HG03108 (cell line): ENCODE measurements at regions not wholly inside any gene's neighbourhood (a gene's known extent, or its start where the extent isn't known, plus 50 kb on each side); places are given as distances from the start of the nearest gene placed in this dataset.
"Not testable (repeated sequence)": the region's sequence is repeated elsewhere in the genome, so short reads cannot be mapped to it uniquely, and the experiment has no call there.

Experiments used
- ATAC-seq: cut with Tn5 transposase; IDR thresholded peaks from one replicate; pipeline ENCODE4 v1.9.1; 2021; ENCODE audit warnings: moderate library complexity; ENCODE audit not compliant: unreplicated experiment

DNA sequence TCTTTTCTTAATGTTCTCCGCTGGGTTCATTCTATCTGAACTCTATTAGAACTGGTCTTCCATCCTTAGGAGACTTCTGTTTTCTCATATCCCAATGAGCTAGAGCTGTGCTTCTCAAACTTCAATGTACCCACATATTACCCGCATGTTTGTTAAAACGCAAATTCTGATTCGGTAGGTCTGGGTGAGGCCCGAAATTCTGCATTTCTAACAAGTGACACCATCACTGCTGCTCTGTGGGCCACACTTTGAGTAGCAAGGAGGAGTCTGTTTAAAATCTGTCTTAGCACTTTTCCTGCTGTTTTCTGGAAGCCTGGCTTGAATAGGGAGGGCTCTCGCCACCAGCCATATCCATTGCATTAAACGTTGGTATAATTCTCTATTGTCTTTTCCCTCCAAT, 151.9 kb upstream of the CLINT1 start:
- no peak for ATAC-seq

DNA sequence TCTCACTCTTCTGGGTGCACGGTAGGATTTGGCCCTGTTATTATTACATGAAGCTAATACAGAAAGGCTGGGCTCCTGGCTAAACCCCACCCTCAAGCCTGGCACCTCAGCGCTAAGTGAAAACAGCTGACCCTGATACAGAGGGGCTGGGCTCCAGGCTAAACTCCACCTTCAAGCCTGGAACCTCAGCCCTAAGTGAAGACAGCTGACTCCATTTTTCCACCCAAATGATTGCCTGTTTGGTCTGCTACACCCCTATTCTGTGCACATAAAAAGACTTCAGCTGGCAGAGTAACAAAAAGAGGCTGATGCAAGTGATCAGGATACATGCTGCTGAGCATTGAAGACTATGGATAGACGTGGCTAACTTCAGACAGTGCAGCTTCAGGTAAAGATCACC, 148.4 kb upstream of the CLINT1 start:
- no peak for ATAC-seq

DNA sequence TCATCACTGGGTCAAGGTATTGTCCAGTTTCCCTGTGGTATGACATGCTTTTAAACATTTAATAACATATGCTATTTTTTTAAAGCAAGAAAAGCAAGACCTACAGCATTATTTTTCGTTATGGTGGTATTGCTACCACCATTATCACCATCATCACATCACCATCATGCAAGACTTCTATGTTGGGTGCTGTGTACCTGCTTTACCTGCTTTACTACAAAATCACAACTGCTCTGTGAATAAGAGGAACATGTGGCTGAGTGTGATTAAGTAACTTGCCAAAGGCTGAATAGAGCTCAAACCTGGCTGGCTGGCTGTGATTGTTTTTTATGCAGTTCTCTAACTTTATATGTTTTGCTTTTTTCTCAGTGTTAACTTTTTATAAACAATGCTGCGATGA, 140.8 kb upstream of the CLINT1 start:
- ATAC-seq = no peak

DNA sequence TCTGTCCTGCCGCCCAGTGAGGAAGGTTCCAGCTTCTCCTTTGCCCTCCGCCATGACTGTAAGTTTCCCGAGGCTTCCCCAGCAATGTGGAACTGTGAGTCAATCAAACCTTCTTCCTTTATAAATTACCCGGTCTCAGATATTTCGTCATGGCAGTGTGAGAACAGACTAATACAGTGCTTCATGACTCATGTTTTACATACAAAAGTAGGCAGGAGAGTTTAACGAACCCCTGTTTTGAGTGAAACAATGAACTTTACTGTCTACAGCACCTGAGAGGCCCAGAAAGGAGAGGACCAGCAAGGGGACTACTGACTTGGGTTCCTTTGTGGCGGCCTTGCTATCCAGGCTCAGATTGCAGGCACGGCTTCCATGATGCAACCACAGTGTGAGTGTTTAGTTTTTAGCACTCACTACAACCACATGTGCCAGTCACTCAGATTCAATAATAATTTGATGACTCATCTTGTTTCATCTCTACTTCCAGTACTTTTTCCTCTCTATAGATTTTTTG, 139.1 kb upstream of the CLINT1 start:
- no peak for ATAC-seq

DNA sequence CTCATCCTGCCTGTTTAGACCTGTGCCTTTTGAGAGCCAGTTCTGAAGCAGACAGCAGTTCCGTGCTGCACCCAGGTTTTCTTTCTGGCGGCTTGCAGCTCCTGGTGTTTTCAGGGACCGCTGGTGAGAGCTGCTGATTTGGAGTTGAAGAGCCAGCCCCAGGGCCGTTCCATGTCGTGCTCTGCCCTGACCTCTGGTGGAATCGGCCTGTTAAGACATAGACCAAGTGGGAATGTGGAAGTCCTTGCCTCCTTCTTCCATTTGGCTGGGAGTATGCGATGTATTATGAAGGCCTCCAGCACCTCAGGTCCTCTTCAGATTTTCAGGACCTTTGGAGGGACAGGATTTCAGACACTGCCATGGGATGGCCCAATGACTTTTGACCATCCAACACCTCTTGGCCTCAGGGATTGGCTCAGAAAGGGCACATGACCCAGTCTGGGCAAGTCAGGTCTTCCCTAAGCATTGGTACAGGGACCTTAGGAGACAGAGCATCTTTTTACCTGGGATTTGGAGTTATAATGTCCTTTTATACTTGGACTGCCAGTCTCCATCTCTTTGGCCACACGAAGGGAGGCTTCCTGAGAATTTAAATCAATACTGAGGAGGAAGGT, 136.1 kb upstream of the CLINT1 start:
- no peak for ATAC-seq

DNA sequence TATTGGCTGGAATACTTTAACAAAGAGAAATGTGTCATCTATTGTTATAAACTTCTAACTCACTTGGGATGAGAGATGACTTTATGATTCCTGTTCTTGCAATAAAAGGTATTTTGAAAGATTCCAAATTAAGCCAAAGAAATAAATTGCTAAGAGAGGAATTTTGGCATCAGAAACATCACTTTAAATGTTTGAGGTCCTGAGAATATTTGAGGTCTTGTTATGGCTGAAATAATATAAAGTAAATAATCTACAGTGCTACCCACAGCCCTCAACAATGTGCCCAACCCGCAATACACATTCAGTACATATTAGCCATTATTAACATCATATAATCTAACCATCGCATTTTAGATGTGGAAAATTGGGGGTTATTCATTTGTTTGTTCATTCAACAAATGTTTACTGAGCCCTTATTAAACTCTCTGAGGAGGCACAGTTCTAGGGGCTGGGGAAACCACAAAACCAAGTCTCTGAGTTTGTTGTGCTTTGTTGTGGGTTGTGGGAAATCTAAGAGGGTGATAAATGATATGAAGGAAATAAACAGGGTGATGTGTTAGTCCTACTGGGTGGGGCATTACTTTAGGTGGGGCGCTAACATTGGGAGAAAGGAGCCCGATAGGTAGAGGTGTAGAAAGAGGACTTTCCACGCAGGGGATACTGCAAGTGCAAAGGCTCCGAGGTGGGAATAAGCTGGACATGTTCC, 135.2 kb upstream of the CLINT1 start:
- no peak for ATAC-seq

GRCh38 chr5:157993201-157993600, 134.3 kb upstream of the CLINT1 start:
- no peak for ATAC-seq

DNA sequence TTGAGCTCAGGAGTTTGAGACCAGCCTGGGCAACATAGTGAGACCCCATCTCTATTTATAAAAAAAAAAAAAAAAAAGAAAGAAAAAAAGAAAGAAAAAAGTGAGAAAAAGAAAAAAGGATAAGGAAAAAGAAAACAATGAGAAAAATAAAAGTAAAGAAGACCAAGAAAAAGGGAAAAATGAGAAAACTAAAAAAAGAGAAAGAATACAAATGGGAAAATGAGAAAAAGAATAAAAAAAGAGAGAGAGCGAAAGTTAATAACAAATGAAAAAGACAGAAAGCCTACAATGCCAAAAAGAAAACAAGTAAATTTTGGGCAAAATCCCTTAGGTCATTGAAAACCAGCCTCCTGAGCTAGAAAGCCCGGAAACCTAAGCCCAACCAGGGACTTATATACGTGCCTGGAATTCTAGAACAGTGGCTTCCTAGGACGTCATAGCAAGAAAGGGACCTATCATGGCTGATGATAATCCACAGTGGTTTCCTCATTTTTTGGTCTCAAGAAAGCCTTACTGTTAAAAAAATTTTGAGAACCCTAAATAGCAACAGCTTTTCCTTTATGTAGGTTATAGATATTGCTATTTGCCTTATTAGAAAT, 131.7 kb upstream of the CLINT1 start:
- ATAC-seq = no peak

DNA sequence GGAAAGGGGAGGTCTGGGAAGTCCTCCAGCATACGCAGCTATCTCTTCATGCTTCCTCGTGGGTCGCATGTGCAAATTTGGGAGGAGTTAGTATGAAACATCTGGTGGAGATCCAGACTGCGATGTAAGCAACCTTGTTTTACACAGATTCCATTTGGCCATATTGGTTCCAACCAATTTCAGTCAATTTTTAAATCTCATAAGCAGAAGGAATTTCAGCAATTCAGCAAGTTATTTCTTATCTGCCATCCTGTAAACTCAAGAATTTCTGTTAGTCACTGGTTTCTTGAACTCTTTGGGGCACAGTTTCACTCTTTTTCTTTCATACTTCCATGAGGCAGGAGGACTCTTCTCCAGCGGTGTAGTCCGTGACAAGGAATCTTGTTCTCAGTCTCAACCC, 130.4 kb upstream of the CLINT1 start:
- no peak for ATAC-seq

DNA sequence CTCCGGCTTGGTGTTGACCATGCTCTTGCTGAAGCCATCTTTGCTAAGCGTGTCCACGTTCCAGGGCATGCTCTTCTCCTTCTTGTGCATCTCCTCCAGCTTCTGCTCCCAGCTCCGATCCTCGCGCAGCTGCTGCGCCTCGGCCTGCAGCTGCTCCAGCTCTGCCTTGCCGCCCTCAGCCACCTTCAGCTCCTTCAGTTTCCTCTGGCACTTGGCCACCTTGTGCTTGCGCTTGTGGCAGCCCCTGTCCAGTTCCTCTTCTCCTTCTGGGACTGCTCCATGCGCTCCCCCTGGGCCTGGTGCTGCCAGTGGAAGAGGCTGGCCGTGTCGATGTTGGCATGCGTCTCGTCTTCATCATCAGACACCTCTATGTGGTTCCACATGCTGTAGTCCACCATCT, 128.3 kb upstream of the CLINT1 start:
- no peak for ATAC-seq

DNA sequence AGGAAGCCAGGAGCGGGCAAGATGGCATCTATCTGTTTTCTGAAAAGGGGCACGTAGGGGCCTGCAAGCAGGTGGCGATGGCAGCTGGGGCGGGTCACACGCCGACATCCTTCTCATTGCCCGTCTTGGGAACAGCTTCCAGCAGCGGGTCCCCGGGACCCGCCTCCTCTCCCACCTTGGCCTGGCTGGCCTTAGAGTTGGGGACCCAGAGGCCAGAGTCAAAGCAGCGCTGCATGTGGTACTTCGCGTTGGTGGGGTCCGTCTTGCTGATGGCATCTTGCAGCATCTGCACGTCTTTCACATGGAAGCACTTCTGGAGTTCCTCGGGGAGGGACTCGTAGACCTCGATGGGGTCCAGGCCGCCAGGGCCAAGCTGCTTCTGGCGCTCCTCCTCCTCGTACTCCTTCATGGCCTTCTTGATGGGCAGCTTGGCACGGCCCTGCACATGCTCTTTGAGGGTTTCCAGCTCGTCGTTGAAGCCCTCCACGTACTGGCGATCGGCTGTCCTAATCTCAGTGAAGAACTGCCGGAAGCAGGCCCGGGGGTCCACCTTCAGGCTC, 127.6 kb upstream of the CLINT1 start:
- no peak for ATAC-seq

GRCh38 chr5:157984611-157985010, 125.7 kb upstream of the CLINT1 start:
- no peak for ATAC-seq

DNA sequence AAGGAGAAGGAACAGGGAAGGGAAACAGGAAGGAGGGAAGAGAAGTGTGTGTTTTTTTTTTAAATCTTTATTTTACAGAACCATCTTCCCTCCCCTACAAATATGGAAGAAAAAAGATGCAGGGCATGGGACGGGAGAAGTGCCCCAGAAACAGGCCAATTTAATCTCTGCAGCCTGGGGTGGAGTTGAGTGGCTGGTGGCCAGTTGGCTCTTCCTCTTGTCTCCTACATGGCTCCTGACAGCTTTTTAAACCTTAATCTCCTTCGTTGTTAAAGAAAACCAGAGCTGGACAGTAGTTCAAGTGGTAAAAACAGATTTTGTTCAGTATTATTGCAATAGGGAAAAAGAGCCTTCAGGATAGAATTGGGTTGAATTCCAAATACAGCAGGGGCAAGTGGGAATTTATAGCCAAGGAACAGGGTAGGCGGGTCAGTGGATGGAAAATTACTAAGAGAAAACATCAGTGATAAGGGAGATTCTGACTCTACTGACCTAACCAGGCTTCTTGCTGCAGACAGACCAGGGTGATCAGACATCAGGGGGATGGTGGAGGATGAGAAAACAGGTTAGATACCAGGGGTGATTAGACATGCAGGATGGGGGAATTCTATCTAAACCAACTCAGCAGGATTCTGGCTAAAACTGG, 125.1 kb upstream of the CLINT1 start:
- no peak for ATAC-seq

GRCh38 chr5:157978061-157978460, 119.1 kb upstream of the CLINT1 start:
- no peak for ATAC-seq

- ATAC-seq = no peak
These were observed 117.5 kb upstream of the CLINT1 start for GRCh38 chr5:157976429-157976828.

DNA sequence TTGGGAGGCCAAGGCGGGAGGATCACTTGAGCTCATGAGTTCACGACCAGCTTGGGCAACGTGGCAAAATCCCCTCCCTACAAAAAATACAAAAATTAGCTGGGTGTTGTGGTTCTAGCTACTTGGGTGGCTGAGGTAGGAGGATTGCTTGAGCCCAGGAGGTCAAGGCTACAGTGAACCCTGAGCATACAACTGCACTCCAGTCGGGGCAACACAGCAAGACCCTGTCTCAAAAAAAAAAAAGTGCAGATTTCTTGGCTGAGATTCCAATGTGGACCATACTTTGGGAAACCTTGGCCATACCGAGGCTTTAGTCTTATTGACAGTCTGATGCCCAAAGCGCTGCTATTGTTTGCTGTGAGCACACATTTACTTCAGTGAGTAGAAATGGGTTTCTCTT, 113.6 kb upstream of the CLINT1 start:
- ATAC-seq = no peak

GRCh38 chr5:157971571-157972216, 112.7 kb upstream of the CLINT1 start:
- ATAC-seq = no peak

DNA sequence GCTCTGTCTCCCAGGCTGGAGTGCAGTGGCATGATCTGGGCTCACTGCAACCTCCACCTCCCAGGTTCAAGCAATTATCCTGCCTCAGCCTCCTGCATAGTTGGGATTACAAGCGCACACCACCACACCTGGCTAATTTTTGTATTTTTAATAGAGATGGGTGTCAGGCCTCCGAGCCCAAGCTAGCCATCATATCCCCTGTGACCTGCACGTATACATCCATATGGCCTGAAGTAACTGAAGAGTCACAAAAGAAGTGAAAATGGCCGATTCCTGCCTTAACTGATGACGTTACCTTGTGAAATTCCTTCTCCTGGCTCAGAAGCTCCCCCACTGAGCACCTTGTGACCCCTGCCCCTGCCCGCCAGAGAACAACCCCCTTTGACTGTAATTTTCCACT, 109.6 kb upstream of the CLINT1 start:
- ATAC-seq = not testable (repeated sequence)

GRCh38 chr5:157965989-157966388, 107.0 kb upstream of the CLINT1 start:
- ATAC-seq = no peak

- ATAC-seq = no peak
These were observed 106.2 kb upstream of the CLINT1 start for GRCh38 chr5:157965040-157965678.

GRCh38 chr5:157963761-157964160, 104.8 kb upstream of the CLINT1 start:
- no peak for ATAC-seq
